ENCODE measurements at regions not wholly inside any gene's neighbourhood (a gene's known extent, or its start where the extent isn't known, plus 50 kb on each side); places are given as distances from the start of the nearest gene placed in this dataset.

GRCh38 chr17:34015253-34015652, 239.8 kb upstream of the CCL2 start:
- TF ChIP-seq CTCF (conservative IDR thresholded peaks at IDR 0.05; ENCODE audit: low read depth, low read length) (no peak), EZH2 (IDR thresholded peaks at IDR 0.05; ENCODE audit: borderline replicate concordance, low read depth, low read length, poor library complexity, severe bottlenecking) (no peak)
